Naive B cell (primary cell): ENCODE measurements at regions not wholly inside any gene's neighbourhood (a gene's known extent, or its start where the extent isn't known, plus 50 kb on each side); places are given as distances from the start of the nearest gene placed in this dataset.

Experiments
- ATAC-seq, 2 donors: fragments of 150-1000 bp; cut with Tn5 transposase; 2 replicates each; pipeline ENCODE4 v1.10.0; 2021; ENCODE audit warnings: low read depth in 2 of 2, mild to moderate bottlenecking in 2 of 2, moderate library complexity in 2 of 2
- DNase-seq: peaks from one replicate; pipeline ENCODE4 v3.0.0; 2022
- H3K27ac Mint-ChIP-seq, 6 donors: one replicate each; pipeline ENCODE4 v1.8.0; 2020 to 2022; ENCODE audit warnings: mild to moderate bottlenecking in 6 of 6, mixed read lengths in 6 of 6, moderate library complexity in 5 of 6, inconsistent platforms in 2 of 6
- H3K27me3 Mint-ChIP-seq, 3 donors: one replicate each; pipeline ENCODE4 v1.8.0; 2021 to 2022; ENCODE audit warnings: mixed read lengths in 3 of 3, mild to moderate bottlenecking in 1 of 3
- H3K36me3 Mint-ChIP-seq, 2 donors: one replicate each; pipeline ENCODE4 v1.8.0; 2020 to 2022; ENCODE audit warnings: mixed read lengths in 2 of 2, inconsistent platforms in 1 of 2, mild to moderate bottlenecking in 1 of 2
- H3K4me1 Mint-ChIP-seq, 3 donors: one replicate each; pipeline ENCODE4 v1.8.0; 2020 to 2022; ENCODE audit warnings: mixed read lengths in 3 of 3, inconsistent platforms in 1 of 3, mild to moderate bottlenecking in 1 of 3, moderate library complexity in 1 of 3
- H3K4me3 Mint-ChIP-seq, 8 donors: one replicate each; pipeline ENCODE4 v1.8.0; 2020 to 2022; ENCODE audit warnings: mild to moderate bottlenecking in 8 of 8, mixed read lengths in 8 of 8, moderate library complexity in 8 of 8, inconsistent platforms in 2 of 8
- H3K9me3 Mint-ChIP-seq, 7 donors: one replicate each; pipeline ENCODE4 v1.8.0; 2020 to 2022; ENCODE audit warnings: mixed read lengths in 7 of 7, mild to moderate bottlenecking in 5 of 7, inconsistent platforms in 2 of 7, moderate library complexity in 1 of 7

GRCh38 chr5:89229331-89230070, 346.5 kb upstream of the MEF2C start:
- H3K9me3 Mint-ChIP-seq, result peaks cover 7 to 31% (median 11%) of the 10 kb centered on the region in 7 donors
- no peak for ATAC-seq

DNA sequence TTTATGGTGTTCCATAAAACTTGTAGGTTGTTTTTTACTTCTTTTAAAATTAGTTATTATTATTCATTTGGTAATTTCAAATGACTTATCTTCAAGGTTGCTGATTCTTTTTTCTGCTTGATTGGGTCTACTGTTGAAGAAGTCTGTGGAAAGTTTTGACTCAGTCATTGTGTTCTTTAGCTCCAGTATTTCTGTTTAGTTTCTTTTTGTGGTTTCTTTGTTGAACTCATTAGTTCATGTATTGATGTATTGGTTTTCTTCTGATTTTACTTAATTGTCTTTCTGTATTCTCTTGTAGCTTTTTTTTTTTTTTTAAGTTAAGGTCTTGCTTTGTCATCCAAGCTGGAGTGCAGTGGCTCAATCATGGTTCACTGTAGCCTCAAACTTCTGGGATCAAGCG, 345.4 kb upstream of the MEF2C start:
- no peak for ATAC-seq

More at GRCh38 chr5:89229331-89230070, 346.5 kb upstream of the MEF2C start:
- peaks cover 12 to 15% of the 10 kb centered on the region in 2 donors for H3K36me3 Mint-ChIP-seq
- H3K27ac Mint-ChIP-seq, result peak overlapping the region in 1 of 6 donors; percentile 74
- no peaks in the 10 kb centered on the region for H3K27me3 Mint-ChIP-seq
- peaks cover 5 to 16% (median 8%) of the 10 kb centered on the region in 3 donors for H3K4me1 Mint-ChIP-seq
- H3K4me3 Mint-ChIP-seq, result no peak overlapping the region
- DNase-seq, result no peak

GRCh38 chr5:89218364-89218763, 335.4 kb upstream of the MEF2C start:
- Mint-ChIP-seq H3K9me3 (peaks cover 0 to 10% (median 5%) of the 10 kb centered on the region in 7 donors), H3K36me3 (no peaks in the 10 kb centered on the region), H3K4me1 (peaks cover 0 to 7% (median 5%) of the 10 kb centered on the region in 3 donors), H3K4me3 (no peak overlapping the region), H3K27ac (no peak overlapping the region), H3K27me3 (no peaks in the 10 kb centered on the region)
- DNase-seq (no peak), ATAC-seq (no peak)

More for the DNA sequence above, 345.4 kb upstream of the MEF2C start:
- H3K4me3 Mint-ChIP-seq, result no peak overlapping the region
- no peaks in the 10 kb centered on the region for H3K27me3 Mint-ChIP-seq
- peak overlapping the region in 1 of 6 donors; percentile 85 for H3K27ac Mint-ChIP-seq
- peaks cover under 1 to 19% (median 5%) of the 10 kb centered on the region in 3 donors for H3K4me1 Mint-ChIP-seq
- no peak for DNase-seq
- peaks cover 7 to 31% (median 12%) of the 10 kb centered on the region in 7 donors for H3K9me3 Mint-ChIP-seq
- peaks cover 12 to 15% of the 10 kb centered on the region in 2 donors for H3K36me3 Mint-ChIP-seq

DNA sequence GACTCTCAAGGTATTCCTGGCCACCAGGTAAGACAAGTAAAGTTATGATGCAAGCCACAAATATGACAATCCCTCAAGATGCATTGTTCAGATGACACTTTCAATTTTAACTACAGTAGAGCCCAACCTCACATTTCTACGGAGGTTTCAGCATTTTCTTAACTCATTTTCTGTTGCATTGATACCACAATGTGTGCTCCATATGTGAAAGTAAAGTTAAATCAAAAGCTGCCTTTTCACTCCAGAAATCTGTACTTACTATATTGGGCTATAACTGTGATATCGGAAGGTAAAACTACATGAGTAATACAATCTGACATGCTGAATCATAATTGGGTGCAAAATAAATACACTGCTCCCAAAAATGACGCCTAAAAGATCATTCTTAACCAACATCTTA, 333.6 kb upstream of the MEF2C start:
- Mint-ChIP-seq H3K27me3 (no peaks in the 10 kb centered on the region), H3K4me3 (no peak overlapping the region), H3K4me1 (peaks cover 0 to 5% (median 4%) of the 10 kb centered on the region in 3 donors), H3K36me3 (peaks cover 0 to 5% of the 10 kb centered on the region in 2 donors), H3K9me3 (peaks cover 0 to 5% (median 2%) of the 10 kb centered on the region in 7 donors), H3K27ac (no peak overlapping the region)
- ATAC-seq (no peak), DNase-seq (no peak)

DNA sequence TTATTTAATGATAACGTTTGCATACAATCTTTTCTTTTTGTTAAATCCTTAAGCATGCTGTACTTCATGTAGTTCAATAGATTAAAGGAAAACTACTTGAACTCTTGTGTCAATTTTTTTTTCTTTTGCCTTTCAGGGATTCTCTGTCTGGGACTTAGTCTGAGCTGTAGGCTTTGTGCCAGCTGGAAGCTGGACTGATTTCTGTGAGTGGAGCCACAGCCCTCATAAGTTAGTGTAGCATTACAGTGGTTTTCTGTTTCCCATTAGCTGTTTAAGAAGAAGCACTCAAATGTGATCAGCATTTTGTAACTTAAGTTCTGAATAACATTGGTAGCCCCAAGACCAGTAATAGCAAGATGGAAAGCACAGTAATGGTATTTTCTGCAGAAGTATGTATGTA, 330.6 kb upstream of the MEF2C start:
- Mint-ChIP-seq H3K27me3 (no peaks in the 10 kb centered on the region), H3K4me3 (no peak overlapping the region), H3K36me3 (peaks cover 0 to 5% of the 10 kb centered on the region in 2 donors), H3K4me1 (peaks cover 0 to 4% (median 4%) of the 10 kb centered on the region in 3 donors), H3K9me3 (peaks cover 0 to 3% (median 0%) of the 10 kb centered on the region in 7 donors), H3K27ac (peak overlapping the region in 1 of 6 donors; percentile 65)
- ATAC-seq (no peak), DNase-seq (no peak)

DNA sequence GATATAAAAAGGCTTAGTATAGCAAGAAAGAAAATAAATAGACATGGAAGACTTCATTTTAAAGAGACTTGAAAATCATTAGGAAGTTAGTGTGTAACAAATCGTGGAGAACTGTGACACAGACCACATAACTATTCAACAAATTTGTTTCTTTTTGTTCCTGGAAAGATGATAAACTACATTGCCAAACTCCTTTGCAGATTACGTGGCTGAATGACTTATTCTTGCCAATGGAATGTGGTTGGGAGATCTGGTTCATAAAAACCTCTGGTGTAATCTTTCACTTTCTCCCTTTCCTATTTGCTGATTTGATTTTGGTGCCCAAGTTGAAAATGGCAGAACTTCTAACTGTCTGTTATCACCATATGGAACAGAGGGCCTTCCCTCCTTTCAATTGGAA, 328.9 kb upstream of the MEF2C start:
- ATAC-seq (no peak), DNase-seq (no peak)
- Mint-ChIP-seq H3K4me1 (peaks cover 0 to 4% (median 4%) of the 10 kb centered on the region in 3 donors), H3K36me3 (peaks cover 0 to 10% of the 10 kb centered on the region in 2 donors), H3K9me3 (peaks cover 0 to 6% (median 2%) of the 10 kb centered on the region in 7 donors), H3K27me3 (no peaks in the 10 kb centered on the region), H3K27ac (peak overlapping the region in 2 of 6 donors; percentile 1 to 22), H3K4me3 (no peak overlapping the region)

- Mint-ChIP-seq H3K27ac (no peak overlapping the region), H3K4me1 (peaks cover 0 to 4% (median 4%) of the 10 kb centered on the region in 3 donors)
These were observed 325.8 kb upstream of the MEF2C start for GRCh38 chr5:89208811-89209210.

GRCh38 chr5:89208392-89208791, 325.4 kb upstream of the MEF2C start:
- H3K27me3 Mint-ChIP-seq, result no peaks in the 10 kb centered on the region
- no peak for ATAC-seq
- H3K4me1 Mint-ChIP-seq, result peaks cover 0 to 4% (median under 1%) of the 10 kb centered on the region in 3 donors
- peaks cover 0 to 6% (median 0%) of the 10 kb centered on the region in 7 donors for H3K9me3 Mint-ChIP-seq
- no peak overlapping the region for H3K4me3 Mint-ChIP-seq
- no peak for DNase-seq
- H3K36me3 Mint-ChIP-seq, result peaks cover 0 to 13% of the 10 kb centered on the region in 2 donors
- H3K27ac Mint-ChIP-seq, result no peak overlapping the region

More at GRCh38 chr5:89208811-89209210, 325.8 kb upstream of the MEF2C start:
- DNase-seq (no peak), ATAC-seq (no peak)
- no peaks in the 10 kb centered on the region for H3K27me3 Mint-ChIP-seq
- peaks cover 0 to 10% of the 10 kb centered on the region in 2 donors for H3K36me3 Mint-ChIP-seq
- H3K9me3 Mint-ChIP-seq, result peaks cover 0 to 6% (median 0%) of the 10 kb centered on the region in 7 donors
- no peak overlapping the region for H3K4me3 Mint-ChIP-seq

DNA sequence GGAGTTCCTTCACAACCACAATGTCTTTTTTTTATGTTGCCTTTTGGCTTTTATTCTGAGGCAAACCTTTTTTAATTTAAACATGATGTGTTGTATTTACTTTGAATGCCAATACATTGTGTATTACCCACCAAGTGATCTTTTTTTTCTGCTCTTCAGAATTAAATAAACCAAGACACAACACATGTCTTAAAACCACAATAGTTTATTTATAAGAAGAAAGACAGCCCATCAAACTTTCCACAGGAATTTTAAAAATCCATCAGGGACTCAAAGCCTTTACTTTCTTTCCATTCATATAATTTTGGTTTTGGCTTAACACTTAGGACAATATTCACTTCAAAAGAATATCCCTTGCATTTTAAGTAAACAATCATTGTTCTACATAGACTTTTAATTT, 321.8 kb upstream of the MEF2C start:
- H3K4me3 Mint-ChIP-seq, result no peak overlapping the region
- H3K27me3 Mint-ChIP-seq, result no peaks in the 10 kb centered on the region
- DNase-seq, result no peak
- H3K27ac Mint-ChIP-seq, result no peak overlapping the region
- no peak for ATAC-seq
- peaks cover 0 to 12% of the 10 kb centered on the region in 2 donors for H3K36me3 Mint-ChIP-seq
- H3K9me3 Mint-ChIP-seq, result peaks cover 0 to 12% (median 7%) of the 10 kb centered on the region in 7 donors
- H3K4me1 Mint-ChIP-seq, result no peaks in the 10 kb centered on the region

DNA sequence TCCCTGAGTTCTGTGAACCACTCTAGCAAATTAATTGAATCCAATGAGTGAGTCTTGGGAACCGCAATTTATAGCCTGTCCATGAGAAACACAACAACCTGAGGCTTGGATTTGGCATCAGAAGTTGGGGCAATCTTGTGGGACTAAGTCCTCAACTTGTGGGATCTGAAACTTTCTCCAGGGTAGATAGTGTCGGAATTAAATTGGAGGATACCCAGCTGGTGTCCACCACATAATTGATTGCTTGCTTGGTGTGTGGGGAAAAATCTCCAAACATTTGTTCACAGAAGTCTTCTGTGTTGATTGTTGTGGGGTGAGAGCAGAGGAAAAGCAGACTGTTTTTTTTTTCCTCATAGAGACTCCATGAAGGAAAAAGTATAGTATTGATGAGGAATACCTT, 320.6 kb upstream of the MEF2C start:
- Mint-ChIP-seq H3K4me1 (no peaks in the 10 kb centered on the region), H3K36me3 (peaks cover 11 to 19% of the 10 kb centered on the region in 2 donors), H3K9me3 (peaks cover 6 to 24% (median 15%) of the 10 kb centered on the region in 7 donors), H3K27ac (peak overlapping the region in 1 of 6 donors; percentile 15), H3K4me3 (no peak overlapping the region), H3K27me3 (no peaks in the 10 kb centered on the region)
- ATAC-seq, result no peak
- no peak for DNase-seq

DNA sequence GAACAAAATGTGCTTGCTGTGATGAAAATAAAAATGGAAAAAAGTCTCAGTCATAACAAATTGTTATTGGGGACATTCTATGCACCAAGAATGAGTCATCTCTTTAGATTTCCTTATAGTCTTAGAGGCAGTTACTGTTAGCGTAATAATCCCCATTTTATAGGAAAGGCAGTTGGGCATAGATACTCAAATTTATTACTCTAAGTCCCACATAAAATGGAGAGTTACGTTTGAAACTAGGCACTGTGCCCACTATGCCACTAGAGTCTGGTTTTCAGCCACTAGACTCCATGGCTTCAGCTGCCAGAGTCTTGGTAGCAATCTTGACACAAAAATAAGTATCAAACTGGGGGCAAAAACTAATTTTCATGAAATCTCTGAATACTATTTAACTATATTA, 317.9 kb upstream of the MEF2C start:
- no peak overlapping the region for H3K27ac Mint-ChIP-seq
- no peak for ATAC-seq
- peaks cover 19 to 43% (median 34%) of the 10 kb centered on the region in 7 donors for H3K9me3 Mint-ChIP-seq
- peaks cover 0 to 7% (median 3%) of the 10 kb centered on the region in 3 donors for H3K4me1 Mint-ChIP-seq
- H3K27me3 Mint-ChIP-seq, result no peaks in the 10 kb centered on the region
- H3K4me3 Mint-ChIP-seq, result no peak overlapping the region
- DNase-seq, result no peak
- peaks cover 29 to 34% of the 10 kb centered on the region in 2 donors for H3K36me3 Mint-ChIP-seq

GRCh38 chr5:89199306-89199705, 316.3 kb upstream of the MEF2C start:
- no peak for DNase-seq
- no peaks in the 10 kb centered on the region for H3K27me3 Mint-ChIP-seq
- peaks cover 20 to 56% (median 45%) of the 10 kb centered on the region in 7 donors for H3K9me3 Mint-ChIP-seq
- peak overlapping the region in 1 of 8 donors; percentile 18 for H3K4me3 Mint-ChIP-seq
- ATAC-seq, result no peak
- H3K36me3 Mint-ChIP-seq, result peaks cover 29 to 34% of the 10 kb centered on the region in 2 donors
- peaks cover 3 to 7% (median 3%) of the 10 kb centered on the region in 3 donors for H3K4me1 Mint-ChIP-seq
- H3K27ac Mint-ChIP-seq, result no peak overlapping the region

DNA sequence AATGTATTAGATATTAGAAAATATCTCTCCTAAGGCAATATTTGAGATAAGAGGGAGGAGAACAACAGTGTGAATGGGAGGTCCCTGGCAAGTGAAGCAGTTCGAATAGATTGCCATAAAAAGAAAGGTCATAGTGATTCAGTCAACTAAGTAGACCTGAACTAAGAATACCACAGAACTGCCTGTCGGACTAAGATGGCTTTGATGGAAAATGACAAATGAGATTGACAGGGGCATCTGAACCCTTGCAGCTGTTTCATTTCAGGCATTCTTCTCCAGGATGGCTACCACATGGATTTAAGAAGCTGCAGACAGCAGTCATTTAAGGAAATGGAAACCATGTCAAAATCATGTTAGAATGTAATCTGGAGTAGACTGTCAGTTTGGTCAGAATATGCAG, 308.4 kb upstream of the MEF2C start:
- H3K4me1 Mint-ChIP-seq, result peaks cover 4 to 12% (median 11%) of the 10 kb centered on the region in 3 donors
- H3K27me3 Mint-ChIP-seq, result no peaks in the 10 kb centered on the region
- H3K36me3 Mint-ChIP-seq, result peaks cover under 1 to 14% of the 10 kb centered on the region in 2 donors
- peaks cover 0 to 26% (median 17%) of the 10 kb centered on the region in 7 donors for H3K9me3 Mint-ChIP-seq
- no peak overlapping the region for H3K4me3 Mint-ChIP-seq
- no peak for DNase-seq
- ATAC-seq, result no peak
- H3K27ac Mint-ChIP-seq, result no peak overlapping the region
